ENCODE measurements at regions not wholly inside any gene's neighbourhood (a gene's known extent, or its start where the extent isn't known, plus 50 kb on each side); places are given as distances from the start of the nearest gene placed in this dataset.

GRCh38 chr2:12606472-12607000, 110.2 kb upstream of the TRIB2 start:
- H3K4me3 ChIP-seq (ENCODE audit: low read length): no peak overlapping the region
- H3K9ac ChIP-seq (ENCODE audit: low read length): no peak overlapping the region
- no peaks in the 10 kb centered on the region for H3K36me3 ChIP-seq (ENCODE audit: control insufficient read depth, insufficient read depth, low read length)

GRCh38 chr2:12607971-12608370, 108.8 kb upstream of the TRIB2 start:
- H3K27me3 ChIP-seq (ENCODE audit: control insufficient read depth, insufficient read depth, low read length): no peaks in the 10 kb centered on the region

More at GRCh38 chr2:12606472-12607000, 110.2 kb upstream of the TRIB2 start:
- Histone ChIP-seq H3K27me3 (ENCODE audit: control insufficient read depth, insufficient read depth, low read length) (no peaks in the 10 kb centered on the region), H3K9me3 (ENCODE audit: control insufficient read depth, low read length) (no peaks in the 10 kb centered on the region), H3K4me1 (ENCODE audit: control insufficient read depth, insufficient read depth, low read length) (peaks cover 15% of the 10 kb centered on the region)

DNA sequence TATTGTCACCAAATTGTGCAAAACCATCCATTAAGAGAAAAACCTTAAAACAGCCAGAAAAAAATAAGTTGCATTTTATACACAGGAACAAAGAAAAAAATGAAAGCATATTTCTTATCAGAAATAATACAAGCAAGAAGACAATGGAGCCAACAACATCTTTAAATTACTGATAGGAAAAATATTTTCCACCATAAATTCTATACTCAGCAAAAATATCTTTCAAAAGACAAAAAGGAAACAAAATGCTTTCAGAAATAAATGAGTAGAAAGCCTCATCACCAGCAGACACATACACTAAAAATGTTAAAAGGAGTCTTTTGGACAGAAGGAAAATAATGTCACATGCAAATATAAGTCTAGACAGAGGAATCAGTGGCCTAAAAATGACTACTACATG, 106.4 kb upstream of the TRIB2 start:
- Histone ChIP-seq H3K9me3 (ENCODE audit: control insufficient read depth, low read length) (no peaks in the 10 kb centered on the region), H3K36me3 (ENCODE audit: control insufficient read depth, insufficient read depth, low read length) (no peaks in the 10 kb centered on the region), H3K4me3 (ENCODE audit: low read length) (no peak overlapping the region), H3K9ac (ENCODE audit: low read length) (no peak overlapping the region), H3K4me1 (ENCODE audit: control insufficient read depth, insufficient read depth, low read length) (peaks cover 11% of the 10 kb centered on the region), H3K27me3 (ENCODE audit: control insufficient read depth, insufficient read depth, low read length) (no peaks in the 10 kb centered on the region)

More at GRCh38 chr2:12607971-12608370, 108.8 kb upstream of the TRIB2 start:
- peaks cover 15% of the 10 kb centered on the region for H3K4me1 ChIP-seq (ENCODE audit: control insufficient read depth, insufficient read depth, low read length)
- no peaks in the 10 kb centered on the region for H3K9me3 ChIP-seq (ENCODE audit: control insufficient read depth, low read length)
- no peak overlapping the region for H3K4me3 ChIP-seq (ENCODE audit: low read length)
- no peaks in the 10 kb centered on the region for H3K36me3 ChIP-seq (ENCODE audit: control insufficient read depth, insufficient read depth, low read length)
- no peak overlapping the region for H3K9ac ChIP-seq (ENCODE audit: low read length)

DNA sequence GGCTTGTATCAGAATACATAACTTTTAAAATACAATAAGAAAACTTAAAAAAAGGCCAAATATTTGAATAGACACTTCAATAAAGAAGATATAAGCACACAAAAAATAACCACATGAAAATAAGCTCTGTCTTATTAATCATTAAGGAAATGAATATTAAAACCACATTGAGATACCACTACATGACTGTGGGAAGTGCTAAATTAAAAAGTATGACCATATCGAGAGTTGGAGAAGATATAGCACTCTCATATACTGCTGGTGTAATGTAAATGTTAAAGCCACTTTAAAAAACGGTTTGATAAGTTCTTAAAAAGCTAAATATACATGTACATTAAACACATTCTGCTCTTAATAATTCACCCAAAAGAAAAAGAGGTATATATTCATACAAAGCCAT, 104.6 kb upstream of the TRIB2 start:
- Histone ChIP-seq H3K9me3 (ENCODE audit: control insufficient read depth, low read length) (no peaks in the 10 kb centered on the region), H3K36me3 (ENCODE audit: control insufficient read depth, insufficient read depth, low read length) (no peaks in the 10 kb centered on the region), H3K4me1 (ENCODE audit: control insufficient read depth, insufficient read depth, low read length) (peaks cover 6% of the 10 kb centered on the region), H3K4me3 (ENCODE audit: low read length) (no peak overlapping the region), H3K9ac (ENCODE audit: low read length) (no peak overlapping the region), H3K27me3 (ENCODE audit: control insufficient read depth, insufficient read depth, low read length) (no peaks in the 10 kb centered on the region)

GRCh38 chr2:12612671-12613070, 104.1 kb upstream of the TRIB2 start:
- peaks cover 6% of the 10 kb centered on the region for H3K4me1 ChIP-seq (ENCODE audit: control insufficient read depth, insufficient read depth, low read length)
- no peak overlapping the region for H3K4me3 ChIP-seq (ENCODE audit: low read length)
- H3K9me3 ChIP-seq (ENCODE audit: control insufficient read depth, low read length): no peaks in the 10 kb centered on the region
- no peak overlapping the region for H3K9ac ChIP-seq (ENCODE audit: low read length)
- no peaks in the 10 kb centered on the region for H3K36me3 ChIP-seq (ENCODE audit: control insufficient read depth, insufficient read depth, low read length)
- no peaks in the 10 kb centered on the region for H3K27me3 ChIP-seq (ENCODE audit: control insufficient read depth, insufficient read depth, low read length)

DNA sequence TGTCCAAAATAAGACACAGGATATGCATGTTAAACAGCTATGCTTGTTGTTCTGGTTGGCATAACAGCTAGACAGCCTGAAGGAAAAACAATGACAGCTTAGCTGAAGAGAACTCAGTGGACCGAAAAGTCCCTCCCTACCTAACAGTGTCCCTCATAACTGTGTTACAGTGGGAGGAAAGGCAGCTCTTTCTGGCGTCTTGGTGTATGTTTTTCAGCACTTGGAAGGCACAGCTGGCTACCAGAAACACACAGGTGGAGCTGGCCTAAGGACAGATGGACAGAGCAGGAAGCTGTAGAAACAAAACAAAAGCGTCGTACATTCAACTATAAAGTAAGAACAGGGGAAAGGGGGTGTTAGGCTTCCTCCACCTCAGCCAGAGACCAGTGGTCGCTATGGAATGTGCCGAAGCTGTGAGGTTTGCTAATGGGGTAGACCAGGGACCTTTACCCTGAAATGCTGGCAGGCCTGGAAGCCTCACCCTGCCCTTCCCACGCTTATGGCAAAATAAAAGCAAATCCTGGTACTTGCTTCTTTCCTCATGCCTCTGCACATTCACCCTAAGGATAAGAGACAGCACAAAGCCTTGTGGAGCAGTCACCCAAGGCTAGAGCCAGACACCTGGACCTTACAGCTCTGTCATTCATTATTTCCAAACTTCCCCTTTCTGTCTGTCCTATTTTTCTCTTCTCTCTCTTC, 103.5 kb upstream of the TRIB2 start:
- no peaks in the 10 kb centered on the region for H3K9me3 ChIP-seq (ENCODE audit: control insufficient read depth, low read length)
- no peak overlapping the region for H3K4me3 ChIP-seq (ENCODE audit: low read length)
- peaks cover 6% of the 10 kb centered on the region for H3K4me1 ChIP-seq (ENCODE audit: control insufficient read depth, insufficient read depth, low read length)
- H3K27me3 ChIP-seq (ENCODE audit: control insufficient read depth, insufficient read depth, low read length): no peaks in the 10 kb centered on the region
- no peak overlapping the region for H3K9ac ChIP-seq (ENCODE audit: low read length)
- H3K36me3 ChIP-seq (ENCODE audit: control insufficient read depth, insufficient read depth, low read length): no peaks in the 10 kb centered on the region

DNA sequence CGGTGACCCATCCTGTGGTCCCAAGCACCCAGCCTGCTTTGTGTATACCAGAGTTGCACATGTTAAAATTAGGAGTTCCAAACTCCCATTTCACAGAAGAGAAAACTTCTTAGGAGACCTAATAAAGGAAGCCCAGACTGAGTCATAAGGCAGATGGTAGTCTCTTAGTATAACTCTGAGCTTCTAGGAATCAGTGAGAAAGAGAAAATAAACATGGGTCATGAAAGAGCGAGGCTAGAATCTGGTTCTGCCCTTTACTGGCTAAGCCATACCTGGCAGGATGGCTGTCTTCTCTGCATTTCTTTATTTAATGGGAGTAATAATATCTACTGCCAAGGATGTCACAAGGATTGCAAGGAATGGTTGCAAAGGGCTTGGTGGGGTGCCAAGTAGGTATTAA, 101.2 kb upstream of the TRIB2 start:
- H3K27me3 ChIP-seq (ENCODE audit: control insufficient read depth, insufficient read depth, low read length): no peaks in the 10 kb centered on the region
- H3K4me3 ChIP-seq (ENCODE audit: low read length): no peak overlapping the region
- no peak overlapping the region for H3K9ac ChIP-seq (ENCODE audit: low read length)
- no peaks in the 10 kb centered on the region for H3K9me3 ChIP-seq (ENCODE audit: control insufficient read depth, low read length)
- H3K36me3 ChIP-seq (ENCODE audit: control insufficient read depth, insufficient read depth, low read length): no peaks in the 10 kb centered on the region
- peaks cover 6% of the 10 kb centered on the region for H3K4me1 ChIP-seq (ENCODE audit: control insufficient read depth, insufficient read depth, low read length)

GRCh38 chr2:12616456-12617156, 100.1 kb upstream of the TRIB2 start:
- Histone ChIP-seq H3K36me3 (ENCODE audit: control insufficient read depth, insufficient read depth, low read length) (no peaks in the 10 kb centered on the region), H3K9me3 (ENCODE audit: control insufficient read depth, low read length) (no peaks in the 10 kb centered on the region), H3K27me3 (ENCODE audit: control insufficient read depth, insufficient read depth, low read length) (no peaks in the 10 kb centered on the region), H3K9ac (ENCODE audit: low read length) (no peak overlapping the region), H3K4me1 (ENCODE audit: control insufficient read depth, insufficient read depth, low read length) (peaks cover 6% of the 10 kb centered on the region), H3K4me3 (ENCODE audit: low read length) (no peak overlapping the region)

DNA sequence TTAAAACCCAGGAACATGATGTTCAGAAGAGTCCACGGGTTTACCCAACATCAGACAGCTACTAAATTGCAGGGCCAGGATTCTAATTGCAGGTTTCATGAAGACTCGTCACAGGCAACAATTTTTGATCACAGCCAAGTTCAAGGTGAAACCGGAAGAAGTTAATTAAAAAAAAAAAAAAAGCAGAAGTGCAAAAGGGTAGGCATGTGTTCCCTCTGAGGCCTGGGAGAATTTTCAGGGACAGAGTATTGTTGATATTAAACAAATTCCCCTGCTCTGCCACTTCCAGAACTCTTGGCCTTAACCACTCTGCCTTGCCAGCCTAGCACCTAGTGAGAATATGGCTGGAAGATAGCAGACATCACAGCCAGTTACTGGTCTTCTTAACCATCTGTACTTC, 99.4 kb upstream of the TRIB2 start:
- no peaks in the 10 kb centered on the region for H3K9me3 ChIP-seq (ENCODE audit: control insufficient read depth, low read length)
- peaks cover 6% of the 10 kb centered on the region for H3K4me1 ChIP-seq (ENCODE audit: control insufficient read depth, insufficient read depth, low read length)
- H3K27me3 ChIP-seq (ENCODE audit: control insufficient read depth, insufficient read depth, low read length): no peaks in the 10 kb centered on the region
- H3K36me3 ChIP-seq (ENCODE audit: control insufficient read depth, insufficient read depth, low read length): no peaks in the 10 kb centered on the region
- no peak overlapping the region for H3K4me3 ChIP-seq (ENCODE audit: low read length)
- H3K9ac ChIP-seq (ENCODE audit: low read length): no peak overlapping the region

DNA sequence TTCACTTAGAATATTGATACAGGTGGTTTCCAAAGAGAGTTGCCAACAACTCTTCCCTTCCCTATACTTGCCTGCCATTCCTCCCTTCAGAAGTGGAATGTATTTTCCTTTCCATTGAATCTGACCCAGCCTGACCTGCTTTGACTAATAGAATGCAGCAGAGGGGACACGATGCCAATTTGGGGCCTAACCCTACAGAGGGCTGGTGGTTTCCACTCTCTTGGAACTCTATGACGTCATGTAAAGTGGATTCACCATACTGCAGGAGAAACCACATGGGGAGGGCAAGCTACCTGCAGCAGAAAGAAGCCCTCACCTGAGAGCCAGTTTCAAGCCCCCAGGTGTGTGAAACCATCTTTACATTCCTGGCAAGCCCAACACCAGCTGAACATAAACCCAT, 98.9 kb upstream of the TRIB2 start:
- H3K9ac ChIP-seq (ENCODE audit: low read length): no peak overlapping the region
- peaks cover 6% of the 10 kb centered on the region for H3K4me1 ChIP-seq (ENCODE audit: control insufficient read depth, insufficient read depth, low read length)
- no peak overlapping the region for H3K4me3 ChIP-seq (ENCODE audit: low read length)
- H3K27me3 ChIP-seq (ENCODE audit: control insufficient read depth, insufficient read depth, low read length): no peaks in the 10 kb centered on the region
- no peaks in the 10 kb centered on the region for H3K9me3 ChIP-seq (ENCODE audit: control insufficient read depth, low read length)
- no peaks in the 10 kb centered on the region for H3K36me3 ChIP-seq (ENCODE audit: control insufficient read depth, insufficient read depth, low read length)

DNA sequence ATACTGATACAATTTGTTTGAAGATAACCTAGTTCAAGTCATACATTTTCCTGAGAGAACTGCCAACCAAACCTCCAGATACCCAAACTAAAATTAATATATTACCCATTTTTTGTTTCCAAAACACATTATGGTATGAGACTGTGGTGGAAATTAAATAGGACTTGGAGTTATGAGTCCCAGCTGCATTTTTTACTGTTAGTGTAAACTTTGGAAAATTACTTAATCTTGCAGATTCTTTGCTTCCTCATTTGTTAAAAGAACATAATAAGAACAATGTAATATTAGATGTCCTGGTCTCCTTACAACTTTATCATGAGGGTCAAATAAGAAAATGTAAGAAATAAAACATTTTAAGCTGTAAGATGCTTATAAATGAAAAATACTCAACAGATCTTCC, 98.2 kb upstream of the TRIB2 start:
- peaks cover 1% of the 10 kb centered on the region for H3K4me1 ChIP-seq (ENCODE audit: control insufficient read depth, insufficient read depth, low read length)
- no peaks in the 10 kb centered on the region for H3K36me3 ChIP-seq (ENCODE audit: control insufficient read depth, insufficient read depth, low read length)
- H3K9me3 ChIP-seq (ENCODE audit: control insufficient read depth, low read length): no peaks in the 10 kb centered on the region
- H3K9ac ChIP-seq (ENCODE audit: low read length): no peak overlapping the region
- H3K27me3 ChIP-seq (ENCODE audit: control insufficient read depth, insufficient read depth, low read length): no peaks in the 10 kb centered on the region
- H3K4me3 ChIP-seq (ENCODE audit: low read length): no peak overlapping the region

GRCh38 chr2:12619975-12620374, 96.8 kb upstream of the TRIB2 start:
- H3K9me3 ChIP-seq (ENCODE audit: control insufficient read depth, low read length): no peaks in the 10 kb centered on the region
- H3K4me1 ChIP-seq (ENCODE audit: control insufficient read depth, insufficient read depth, low read length): no peaks in the 10 kb centered on the region
- no peaks in the 10 kb centered on the region for H3K27me3 ChIP-seq (ENCODE audit: control insufficient read depth, insufficient read depth, low read length)
- no peak overlapping the region for H3K9ac ChIP-seq (ENCODE audit: low read length)
- no peak overlapping the region for H3K4me3 ChIP-seq (ENCODE audit: low read length)
- H3K36me3 ChIP-seq (ENCODE audit: control insufficient read depth, insufficient read depth, low read length): no peaks in the 10 kb centered on the region

Measured in mucosa of stomach (tissue), 1 donor.